A673 (cell line): ENCODE measurements at regions not wholly inside any gene's neighbourhood (a gene's known extent, or its start where the extent isn't known, plus 50 kb on each side); places are given as distances from the start of the nearest gene placed in this dataset.
"Not testable (repeated sequence)": the region's sequence is repeated elsewhere in the genome, so short reads cannot be mapped to it uniquely, and the experiment has no call there.

ENCODE experiments used
- CTCF ChIP-seq: fragments of 300-800, 200-600 bp; sonication (generic); conservative IDR thresholded peaks from 2 replicates; pipeline ENCODE4 v1.5.1; 2017; ENCODE audit warnings: low read depth, mild to moderate bottlenecking, antibody characterized with exemption, low read length, moderate library complexity, mixed read lengths
- EZH2 ChIP-seq: fragments of 200-600 bp; sonication (generic); IDR thresholded peaks from 2 replicates; pipeline ENCODE4 v1.6.1; 2017; ENCODE audit warnings: borderline replicate concordance, low read depth, mild to moderate bottlenecking, mixed read lengths, antibody characterized with exemption, low read length; ENCODE audit not compliant: poor library complexity, severe bottlenecking

- not testable (repeated sequence) for TF ChIP-seq CTCF, EZH2
These were observed 198.4 kb downstream of the LAT start for GRCh38 chr16:29182940-29183868.
